ENCODE measurements at regions not wholly inside any gene's neighbourhood (a gene's known extent, or its start where the extent isn't known, plus 50 kb on each side); places are given as distances from the start of the nearest gene placed in this dataset.

GRCh38 chr3:23720059-23720458 is 85.7 kb upstream of the UBE2E1 start:
- Mint-ChIP-seq H3K27ac (no peak overlapping the region), H3K4me3 (no peak overlapping the region), H3K27me3 (no peaks in the 10 kb centered on the region), H3K9me3 (peaks cover 13% of the 10 kb centered on the region), H3K4me1 (ENCODE audit: unreplicated experiment) (peaks cover 6% of the 10 kb centered on the region), H3K36me3 (no peaks in the 10 kb centered on the region)
- no peak for DNase-seq (ENCODE audit: extremely low spot score, unreplicated experiment)
- TF ChIP-seq CTCF (conservative IDR thresholded peaks at IDR 0.05), result no peak

- TF ChIP-seq CTCF (conservative IDR thresholded peaks at IDR 0.05), result no peak
- peaks cover 8% of the 10 kb centered on the region for H3K9me3 Mint-ChIP-seq
- H3K36me3 Mint-ChIP-seq, result no peaks in the 10 kb centered on the region
- H3K27me3 Mint-ChIP-seq, result no peaks in the 10 kb centered on the region
- peaks cover 6% of the 10 kb centered on the region for H3K4me1 Mint-ChIP-seq (ENCODE audit: unreplicated experiment)
- H3K4me3 Mint-ChIP-seq, result no peak overlapping the region
- no peak overlapping the region for H3K27ac Mint-ChIP-seq
- DNase-seq (ENCODE audit: extremely low spot score, unreplicated experiment), result no peak
Observed at GRCh38 chr3:23720885-23721284, 84.9 kb upstream of the UBE2E1 start.

GRCh38 chr3:23723141-23723540 is 82.6 kb upstream of the UBE2E1 start:
- H3K4me3 Mint-ChIP-seq, result no peak overlapping the region
- no peaks in the 10 kb centered on the region for H3K36me3 Mint-ChIP-seq
- peaks cover 13% of the 10 kb centered on the region for H3K4me1 Mint-ChIP-seq (ENCODE audit: unreplicated experiment)
- no peak for TF ChIP-seq CTCF (conservative IDR thresholded peaks at IDR 0.05)
- H3K27me3 Mint-ChIP-seq, result no peaks in the 10 kb centered on the region
- peaks cover 4% of the 10 kb centered on the region for H3K9me3 Mint-ChIP-seq
- no peak overlapping the region for H3K27ac Mint-ChIP-seq
- no peak for DNase-seq (ENCODE audit: extremely low spot score, unreplicated experiment)

- Mint-ChIP-seq H3K4me1 (ENCODE audit: unreplicated experiment) (peaks cover 20% of the 10 kb centered on the region), H3K27ac (no peak overlapping the region), H3K27me3 (no peaks in the 10 kb centered on the region), H3K36me3 (no peaks in the 10 kb centered on the region), H3K9me3 (peaks cover 4% of the 10 kb centered on the region), H3K4me3 (no peak overlapping the region)
- DNase-seq (ENCODE audit: extremely low spot score, unreplicated experiment), result no peak
- TF ChIP-seq CTCF (conservative IDR thresholded peaks at IDR 0.05), result no peak
Observed at GRCh38 chr3:23723930-23724329, 81.8 kb upstream of the UBE2E1 start.

GRCh38 chr3:23726811-23727548 is 78.8 kb upstream of the UBE2E1 start:
- H3K27ac Mint-ChIP-seq, result no peak overlapping the region
- TF ChIP-seq CTCF (conservative IDR thresholded peaks at IDR 0.05), result no peak
- H3K4me3 Mint-ChIP-seq, result no peak overlapping the region
- H3K4me1 Mint-ChIP-seq (ENCODE audit: unreplicated experiment), result peaks cover 20% of the 10 kb centered on the region
- H3K9me3 Mint-ChIP-seq, result peaks cover 4% of the 10 kb centered on the region
- no peaks in the 10 kb centered on the region for H3K27me3 Mint-ChIP-seq
- DNase-seq (ENCODE audit: extremely low spot score, unreplicated experiment), result no peak
- H3K36me3 Mint-ChIP-seq, result no peaks in the 10 kb centered on the region

Data from type B pancreatic cell (in vitro differentiated cells).